GM12878 (cell line): ENCODE measurements at regions not wholly inside any gene's neighbourhood (a gene's known extent, or its start where the extent isn't known, plus 50 kb on each side); places are given as distances from the start of the nearest gene placed in this dataset.

Experiments
- ATAC-seq: fragments of 200-7000 bp; cut with Tn5 transposase; 3 replicates; pipeline ENCODE4 v1.9.1; 2020; ENCODE audit warnings: mild to moderate bottlenecking, moderate library complexity
- BruUV-seq: library from RNA; stranded (reverse); fragments of 400-500 nt; replicated peaks from 2 replicates; lab custom pipeline; 2021; lab: Mats Ljungman, UMichigan
- CTCF ChIA-PET: fragments of 300-600 bp; sonication (Branson Sonifier 250); formaldehyde crosslinking; extraction: SDS; loops from one replicate; lab custom pipeline; 2021; ENCODE audit warnings: inconsistent platforms; lab: Yijun Ruan, JAX
- POLR2A ChIA-PET: fragments of 350-600 bp; formaldehyde crosslinking; extraction: SDS; loops from one replicate; lab custom pipeline; 2021; ENCODE audit warnings: inconsistent platforms; lab: Charles Lee
- RAD21 ChIA-PET: fragments of 300-600 bp; sonication (Branson Sonifier 250); formaldehyde crosslinking; loops from one replicate; lab custom pipeline; 2023; ENCODE audit warnings: antibody characterized with exemption; ENCODE audit not compliant: unreplicated experiment; lab: Charles Lee
- SMC1A ChIA-PET: fragments of 300-600 bp; sonication (Branson Sonifier 250); formaldehyde crosslinking; loops from one replicate; lab custom pipeline; 2023; ENCODE audit not compliant: unreplicated experiment, uncharacterized antibody; lab: Charles Lee
- DNase-seq: peaks from one replicate; pipeline ENCODE4 v3.0.0-alpha.2; 2011; ENCODE audit warnings: low read depth, low spot score
- FAIRE-seq: peaks from 3 replicates; lab custom pipeline; 2011; peaks lifted over from hg19 to GRCh38; lab: Jason Lieb, UNC
- H2AFZ ChIP-seq: 2 replicates; pipeline ENCODE4 v1.6.0; 2011; ENCODE audit warnings: low read depth, low read length, control low read depth; ENCODE audit not compliant: control insufficient read depth
- H3K27ac ChIP-seq: 2 replicates; pipeline ENCODE4 v1.5.1; 2011; ENCODE audit warnings: control low read depth; ENCODE audit not compliant: control insufficient read depth, insufficient read depth
- H3K27me3 ChIP-seq, 2 experiments: replicated peaks in 1 of 2; 2 replicates each; pipeline versions ENCODE4 v1.6.0 to v1.6.1; 2011; ENCODE audit warnings: low read length in 1 of 2; ENCODE audit not compliant: control insufficient read depth in 2 of 2, insufficient read depth in 2 of 2
- H3K36me3 ChIP-seq, 2 experiments: 2 replicates each; pipeline ENCODE4 v1.5.1; 2011; ENCODE audit warnings: low read length in 1 of 2; ENCODE audit not compliant: control insufficient read depth in 2 of 2, insufficient read depth in 2 of 2
- H3K4me1 ChIP-seq: 2 replicates; pipeline ENCODE4 v1.6.1; 2011; ENCODE audit warnings: mild to moderate bottlenecking, low read length, moderate library complexity, mixed read lengths; ENCODE audit not compliant: control insufficient read depth, insufficient read depth
- H3K4me2 ChIP-seq: 2 replicates; pipeline ENCODE4 v1.6.0; 2011; ENCODE audit warnings: control low read depth; ENCODE audit not compliant: control insufficient read depth, insufficient read depth
- H3K4me3 ChIP-seq: fragments of 200-600 bp; sonication (generic); 2 replicates; pipeline ENCODE4 v1.5.1; 2016
- H3K79me2 ChIP-seq: 2 replicates; pipeline ENCODE4 v1.6.0; 2011; ENCODE audit warnings: low read length; ENCODE audit not compliant: control insufficient read depth, insufficient read depth
- H3K9ac ChIP-seq: 2 replicates; pipeline ENCODE4 v1.8.0; 2011; ENCODE audit warnings: low read length, control low read depth, mixed read lengths; ENCODE audit not compliant: control insufficient read depth, insufficient read depth
- H3K9me3 ChIP-seq: replicated peaks from 3 replicates; pipeline ENCODE4 v1.5.1; 2011; ENCODE audit warnings: mild to moderate bottlenecking, low read length; ENCODE audit not compliant: control insufficient read depth, insufficient read depth
- H4K20me1 ChIP-seq: 2 replicates; pipeline ENCODE4 v1.6.0; 2011; ENCODE audit not compliant: control insufficient read depth, insufficient read depth
- CBX5 ChIP-seq: sonication (generic); IDR thresholded peaks from 2 replicates; pipeline ENCODE4 v1.6.1; 2016; ENCODE audit warnings: low read depth, moderate library complexity, mild to moderate bottlenecking, inconsistent platforms
- CHD2 ChIP-seq: IDR thresholded peaks from 2 replicates; pipeline ENCODE4 v1.6.1; 2011; ENCODE audit warnings: low read depth, low read length, improper control_type of control experiment, borderline replicate concordance
- CREB1 ChIP-seq: IDR thresholded peaks from 2 replicates; pipeline ENCODE4 v1.6.1; 2012; ENCODE audit warnings: low read depth, mild to moderate bottlenecking, inconsistent platforms
- EGR1 ChIP-seq, 2 experiments: IDR thresholded peaks; 1 replicate in 1 of 2; 2 replicates in 1 of 2; pipeline ENCODE4 v1.6.1; 2011 to 2012; ENCODE audit warnings: low read depth in 2 of 2, low read length in 2 of 2, borderline replicate concordance in 1 of 2, mild to moderate bottlenecking in 1 of 2, moderate library complexity in 1 of 2
- FOXM1 ChIP-seq: IDR thresholded peaks from 2 replicates; pipeline ENCODE4 v1.6.1; 2012; ENCODE audit warnings: low read depth, mild to moderate bottlenecking, inconsistent platforms, low read length, moderate library complexity
- IKZF2 ChIP-seq, 2 experiments: fragments of 450-650 bp; IDR thresholded peaks; 2 replicates each; pipeline ENCODE4 v1.6.1; 2017; ENCODE audit warnings: mild to moderate bottlenecking in 2 of 2, moderate library complexity in 2 of 2
- JUNB ChIP-seq: IDR thresholded peaks from 2 replicates; pipeline ENCODE4 v1.6.1; 2016; ENCODE audit warnings: antibody characterized with exemption, mild to moderate bottlenecking
- PAX8 ChIP-seq: fragments of 450-650 bp; IDR thresholded peaks from 2 replicates; pipeline ENCODE4 v1.6.1; 2017; ENCODE audit warnings: mild to moderate bottlenecking, moderate library complexity
- RBBP5 ChIP-seq: fragments of 200-600 bp; sonication (generic); conservative IDR thresholded peaks from 2 replicates; pipeline ENCODE4 v1.6.1; 2016
- RELA ChIP-seq: fragments of 450-650 bp; IDR thresholded peaks from 2 replicates; pipeline ENCODE4 v1.8.0; 2014; ENCODE audit warnings: borderline replicate concordance; ENCODE audit not compliant: partially characterized antibody
- RUNX3 ChIP-seq: IDR thresholded peaks from 2 replicates; pipeline ENCODE4 v1.6.1; 2012; ENCODE audit warnings: low read length, inconsistent platforms
- SRF ChIP-seq, 2 experiments: IDR thresholded peaks; 2 replicates each; pipeline ENCODE4 v1.6.1; 2011; ENCODE audit warnings: low read depth in 2 of 2, low read length in 2 of 2, mild to moderate bottlenecking in 1 of 2, moderate library complexity in 1 of 2
- STAT3 ChIP-seq: IDR thresholded peaks from 2 replicates; pipeline ENCODE4 v1.6.1; 2011; ENCODE audit warnings: low read depth, low read length, improper control_type of control experiment
- WRNIP1 ChIP-seq: IDR thresholded peaks from 2 replicates; pipeline ENCODE4 v1.6.1; 2011; ENCODE audit warnings: low read depth, low read length, improper control_type of control experiment, borderline replicate concordance
- ZSCAN29 ChIP-seq: fragments of 450-650 bp; IDR thresholded peaks from 2 replicates; pipeline ENCODE4 v1.6.1; 2017; ENCODE audit warnings: mild to moderate bottlenecking, moderate library complexity
- WGBS: methylation state at CpG from one replicate; pipeline ENCODE4 v1.1.6; 2016; ENCODE audit warnings: low lambda C conversion rate; ENCODE audit not compliant: insufficient replicate concordance, insufficient coverage; ENCODE audit errors: missing lambda C conversion rate; 5-methylcytosine and 5-hydroxymethylcytosine counted together
- in situ Hi-C: fragments of 300-500 bp; cut with MboI; formaldehyde crosslinking; loops from 9 replicates; pipeline ENCODE4 v1.14.3; 2018; ENCODE audit warnings: mixed read lengths
- intact Hi-C: fragments of 100-400 bp; cut with micrococcal nuclease; formaldehyde crosslinking; loops from one replicate; pipeline ENCODE4 v1.14.2; 2022; ENCODE audit not compliant: unreplicated experiment
- TF ChIP-seq, protein P1 (sequence below): fragments of 450-650 bp; formaldehyde crosslinking; IDR thresholded peaks from 2 replicates; pipeline ENCODE4 v1.4.0; 2020; ENCODE audit warnings: mild to moderate bottlenecking, moderate library complexity

- Histone ChIP-seq H3K36me3 (no peaks in the 10 kb centered on the region), H3K27ac (no peak overlapping the region), H4K20me1 (no peaks in the 10 kb centered on the region), H3K9me3 (no peaks in the 10 kb centered on the region; the same call in 1 of the 3 replicates), H3K9ac (no peak overlapping the region), H3K4me2 (no peak overlapping the region), H3K27me3 (no peaks in the 10 kb centered on the region), H2AFZ (no peak overlapping the region), H3K4me1 (peaks cover 6% of the 10 kb centered on the region; the same call in 1 of the 2 replicates), H3K79me2 (no peaks in the 10 kb centered on the region), H3K4me3 (no peak overlapping the region)
- FAIRE-seq (no peak), DNase-seq (no peak), ATAC-seq (no peak)
- in situ Hi-C loops = no loop called here
- RAD21 ChIA-PET = no interaction called here
- CTCF ChIA-PET = interaction anchor here (1.1 kb wide), 1 partner anchor 10 kb away, joined by 3 read pairs; no protein-coding TSS in a partner anchor
- intact Hi-C loops = no loop called here
- no TSS peak for BruUV-seq
- SMC1A ChIA-PET = no interaction called here
- TF ChIP-seq SRF (IDR thresholded peaks at IDR 0.05; ENCODE audit: low read depth in 2 of 2, low read length in 2 of 2) = no peak
- POLR2A ChIA-PET = no interaction called here
- 55% methylated on average over 4 of the region's 5 CpGs for WGBS
Measured at GRCh38 chr6:163679753-163680152, 265.2 kb downstream of the QKI start.

GRCh38 chr6:163679012-163679660 lies 264.6 kb downstream of the QKI start:
- no peaks in the 10 kb centered on the region for H3K27me3 ChIP-seq
- H3K79me2 ChIP-seq = no peaks in the 10 kb centered on the region
- no peak overlapping the region for H2AFZ ChIP-seq
- no peaks in the 10 kb centered on the region for H4K20me1 ChIP-seq
- DNase-seq (no peak), FAIRE-seq (no peak), ATAC-seq (no peak)
- no peak overlapping the region for H3K9ac ChIP-seq
- peaks cover 2% of the 10 kb centered on the region; the same call in 1 of the 2 replicates for H3K4me1 ChIP-seq
- ChIA-PET CTCF (no interaction called here), RAD21 (no interaction called here), SMC1A (no interaction called here), POLR2A (interaction anchor here (0.6 kb wide), 1 partner anchor 11 kb away, joined by 3 read pairs; no protein-coding TSS in a partner anchor)
- H3K9me3 ChIP-seq = no peaks in the 10 kb centered on the region; the same call in 1 of the 3 replicates
- no TSS peak for BruUV-seq
- H3K4me3 ChIP-seq = no peak overlapping the region
- no peak overlapping the region for H3K4me2 ChIP-seq
- intact Hi-C loops = no loop called here
- no peak overlapping the region for H3K27ac ChIP-seq
- 71% methylated on average over 3 of the region's 3 CpGs for WGBS
- in situ Hi-C loops = no loop called here
- no peaks in the 10 kb centered on the region for H3K36me3 ChIP-seq
- TF ChIP-seq CHD2 (no peak), ZSCAN29 (no peak), PAX8 (no peak), IKZF2 (IDR thresholded peaks at IDR 0.05) (no peak), CBX5 (no peak), EGR1 (IDR thresholded peaks at IDR 0.05; ENCODE audit: borderline replicate concordance in 1 of 2, low read depth in 2 of 2, low read length in 2 of 2) (no peak), RELA (no peak), RBBP5 (no peak), STAT3 (no peak), JUNB (no peak), FOXM1 (no peak), RUNX3 (no peak), WRNIP1 (no peak), CREB1 (no peak)
- TF ChIP-seq, protein P1, sequence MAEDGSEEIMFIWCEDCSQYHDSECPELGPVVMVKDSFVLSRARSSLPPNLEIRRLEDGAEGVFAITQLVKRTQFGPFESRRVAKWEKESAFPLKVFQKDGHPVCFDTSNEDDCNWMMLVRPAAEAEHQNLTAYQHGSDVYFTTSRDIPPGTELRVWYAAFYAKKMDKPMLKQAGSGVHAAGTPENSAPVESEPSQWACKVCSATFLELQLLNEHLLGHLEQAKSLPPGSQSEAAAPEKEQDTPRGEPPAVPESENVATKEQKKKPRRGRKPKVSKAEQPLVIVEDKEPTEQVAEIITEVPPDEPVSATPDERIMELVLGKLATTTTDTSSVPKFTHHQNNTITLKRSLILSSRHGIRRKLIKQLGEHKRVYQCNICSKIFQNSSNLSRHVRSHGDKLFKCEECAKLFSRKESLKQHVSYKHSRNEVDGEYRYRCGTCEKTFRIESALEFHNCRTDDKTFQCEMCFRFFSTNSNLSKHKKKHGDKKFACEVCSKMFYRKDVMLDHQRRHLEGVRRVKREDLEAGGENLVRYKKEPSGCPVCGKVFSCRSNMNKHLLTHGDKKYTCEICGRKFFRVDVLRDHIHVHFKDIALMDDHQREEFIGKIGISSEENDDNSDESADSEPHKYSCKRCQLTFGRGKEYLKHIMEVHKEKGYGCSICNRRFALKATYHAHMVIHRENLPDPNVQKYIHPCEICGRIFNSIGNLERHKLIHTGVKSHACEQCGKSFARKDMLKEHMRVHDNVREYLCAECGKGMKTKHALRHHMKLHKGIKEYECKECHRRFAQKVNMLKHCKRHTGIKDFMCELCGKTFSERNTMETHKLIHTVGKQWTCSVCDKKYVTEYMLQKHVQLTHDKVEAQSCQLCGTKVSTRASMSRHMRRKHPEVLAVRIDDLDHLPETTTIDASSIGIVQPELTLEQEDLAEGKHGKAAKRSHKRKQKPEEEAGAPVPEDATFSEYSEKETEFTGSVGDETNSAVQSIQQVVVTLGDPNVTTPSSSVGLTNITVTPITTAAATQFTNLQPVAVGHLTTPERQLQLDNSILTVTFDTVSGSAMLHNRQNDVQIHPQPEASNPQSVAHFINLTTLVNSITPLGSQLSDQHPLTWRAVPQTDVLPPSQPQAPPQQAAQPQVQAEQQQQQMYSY (CRISPR knock-in tag) = no peak
